WTC11 (cell line): ENCODE measurements at regions not wholly inside any gene's neighbourhood (a gene's known extent, or its start where the extent isn't known, plus 50 kb on each side); places are given as distances from the start of the nearest gene placed in this dataset.

Source experiments
- ATAC-seq: fragments of 200-7000 bp; cut with Tn5 transposase; 2 replicates; pipeline ENCODE4 v1.10.0; 2021; ENCODE audit warnings: mild to moderate bottlenecking, moderate library complexity
- CTCF ChIA-PET: fragments of 300-600 bp; sonication (Branson Sonifier 250); formaldehyde crosslinking; loops from one replicate; lab custom pipeline; 2021; ENCODE audit warnings: antibody characterized with exemption; lab: Charles Lee
- POLR2A ChIA-PET: fragments of 350-600 bp; sonication (Branson Sonifier 250); formaldehyde crosslinking; loops from one replicate; lab custom pipeline; 2021; ENCODE audit warnings: antibody characterized with exemption; lab: Charles Lee
- DNase-seq: peaks from one replicate; pipeline ENCODE4 v3.0.0; 2021; ENCODE audit warnings: low spot score
- H3K27ac Mint-ChIP-seq: 2 replicates; pipeline ENCODE4 v1.8.0; 2021; ENCODE audit warnings: mixed read lengths
- H3K27me3 Mint-ChIP-seq: 2 replicates; pipeline ENCODE4 v1.8.0; 2021; ENCODE audit warnings: low read depth, mild to moderate bottlenecking, moderate library complexity, mixed read lengths
- H3K36me3 Mint-ChIP-seq: 2 replicates; pipeline ENCODE4 v1.8.0; 2021; ENCODE audit warnings: mixed read lengths
- H3K4me1 Mint-ChIP-seq: 2 replicates; pipeline ENCODE4 v1.8.0; 2022; ENCODE audit warnings: mixed read lengths
- H3K4me3 Mint-ChIP-seq: 2 replicates; pipeline ENCODE4 v1.8.0; 2021; ENCODE audit warnings: mild to moderate bottlenecking, moderate library complexity, mixed read lengths
- H3K9me3 Mint-ChIP-seq: 2 replicates; pipeline ENCODE4 v1.8.0; 2021; ENCODE audit warnings: mixed read lengths
- CBFB ChIP-seq: sonication (generic); formaldehyde crosslinking; IDR thresholded peaks from 2 replicates; pipeline ENCODE4 v1.8.1; 2022; ENCODE audit warnings: mild to moderate bottlenecking, low read depth, missing genetic modification reagents
- CREM ChIP-seq: sonication (generic); formaldehyde crosslinking; IDR thresholded peaks from 2 replicates; pipeline ENCODE4 v1.8.1; 2022; ENCODE audit warnings: mild to moderate bottlenecking, missing genetic modification reagents, moderate library complexity
- ESRRA ChIP-seq: sonication (generic); formaldehyde crosslinking; IDR thresholded peaks from 2 replicates; pipeline ENCODE4 v1.8.1; 2022; ENCODE audit warnings: mild to moderate bottlenecking, missing genetic modification reagents, borderline replicate concordance
- FOXK1 ChIP-seq: sonication (generic); formaldehyde crosslinking; IDR thresholded peaks from 2 replicates; pipeline ENCODE4 v1.8.0; 2022; ENCODE audit warnings: mild to moderate bottlenecking, moderate library complexity, missing genetic modification reagents
- JAZF1 ChIP-seq: fragments of 250-450 bp; sonication (Bioruptor Pico); IDR thresholded peaks from 2 replicates; pipeline ENCODE4 v1.9.0; 2021; ENCODE audit warnings: moderate library complexity, mild to moderate bottlenecking, inconsistent platforms
- JUN ChIP-seq: sonication (generic); formaldehyde crosslinking; IDR thresholded peaks from 2 replicates; pipeline ENCODE4 v1.8.0; 2023; ENCODE audit warnings: mild to moderate bottlenecking, missing genetic modification reagents
- KAT7 ChIP-seq: sonication (generic); formaldehyde crosslinking; IDR thresholded peaks from 2 replicates; pipeline ENCODE4 v1.8.1; 2023; ENCODE audit warnings: missing genetic modification reagents, mild to moderate bottlenecking, borderline replicate concordance
- MXD4 ChIP-seq: fragments of 250-450 bp; sonication (Bioruptor Pico); IDR thresholded peaks from 2 replicates; pipeline ENCODE4 v1.8.0; 2021; ENCODE audit warnings: mild to moderate bottlenecking, moderate library complexity, borderline replicate concordance
- NFE2L1 ChIP-seq: sonication (generic); formaldehyde crosslinking; IDR thresholded peaks from 2 replicates; pipeline ENCODE4 v1.8.1; 2023; ENCODE audit warnings: missing genetic modification reagents
- NR2C2 ChIP-seq: sonication (generic); formaldehyde crosslinking; IDR thresholded peaks from 2 replicates; pipeline ENCODE4 v1.8.0; 2022; ENCODE audit warnings: mild to moderate bottlenecking, missing genetic modification reagents
- NR3C1 ChIP-seq: sonication (generic); formaldehyde crosslinking; conservative IDR thresholded peaks from 2 replicates; pipeline ENCODE4 v1.8.1; 2023; ENCODE audit warnings: low read depth, mild to moderate bottlenecking, missing genetic modification reagents
- OVOL2 ChIP-seq: fragments of 250-450 bp; sonication (Bioruptor Pico); IDR thresholded peaks from 2 replicates; pipeline ENCODE4 v1.9.0; 2021; ENCODE audit warnings: mild to moderate bottlenecking, borderline replicate concordance
- PRRX2 ChIP-seq: fragments of 250-450 bp; sonication (Bioruptor Pico); IDR thresholded peaks from 2 replicates; pipeline ENCODE4 v1.8.0; 2021; ENCODE audit warnings: mild to moderate bottlenecking
- SMAD4 ChIP-seq: sonication (generic); formaldehyde crosslinking; IDR thresholded peaks from 2 replicates; pipeline ENCODE4 v1.8.0; 2022; ENCODE audit warnings: mild to moderate bottlenecking, missing genetic modification reagents
- TEAD1 ChIP-seq: sonication (generic); formaldehyde crosslinking; IDR thresholded peaks from 2 replicates; pipeline ENCODE4 v1.8.0; 2022; ENCODE audit warnings: mild to moderate bottlenecking, missing genetic modification reagents
- ZBTB21 ChIP-seq: sonication (generic); formaldehyde crosslinking; IDR thresholded peaks from 2 replicates; pipeline ENCODE4 v1.8.1; 2023; ENCODE audit warnings: mild to moderate bottlenecking, missing genetic modification reagents, borderline replicate concordance
- ZNF219 ChIP-seq: sonication (generic); formaldehyde crosslinking; IDR thresholded peaks from 2 replicates; pipeline ENCODE4 v1.8.0; 2023; ENCODE audit warnings: missing genetic modification reagents, mild to moderate bottlenecking, borderline replicate concordance
- ZNF232 ChIP-seq: sonication (generic); formaldehyde crosslinking; IDR thresholded peaks from 2 replicates; pipeline ENCODE4 v1.8.0; 2022; ENCODE audit warnings: mild to moderate bottlenecking, missing genetic modification reagents
- ZNF317 ChIP-seq: sonication (generic); formaldehyde crosslinking; IDR thresholded peaks from 2 replicates; pipeline ENCODE4 v1.8.1; 2023; ENCODE audit warnings: low read depth, mild to moderate bottlenecking, moderate library complexity, missing genetic modification reagents, borderline replicate concordance
- ZNF416 ChIP-seq: fragments of 250-450 bp; sonication (Bioruptor Pico); IDR thresholded peaks from 2 replicates; pipeline ENCODE4 v1.9.0; 2021; ENCODE audit warnings: mild to moderate bottlenecking, inconsistent platforms
- ZNF671 ChIP-seq: fragments of 250-450 bp; sonication (Bioruptor Pico); IDR thresholded peaks from 2 replicates; pipeline ENCODE4 v1.8.0; 2021; ENCODE audit warnings: mild to moderate bottlenecking
- TF ChIP-seq, protein P1 (sequence below): fragments of 250-450 bp; sonication (Bioruptor Pico); IDR thresholded peaks from 2 replicates; pipeline ENCODE4 v1.9.0; 2021; ENCODE audit warnings: mild to moderate bottlenecking
- TF ChIP-seq, protein P2 (sequence below): fragments of 250-450 bp; sonication (Bioruptor Pico); IDR thresholded peaks from 2 replicates; pipeline ENCODE4 v1.9.0; 2021; ENCODE audit warnings: moderate library complexity, mild to moderate bottlenecking, inconsistent platforms, borderline replicate concordance
- TF ChIP-seq, protein P3 (sequence below): sonication (generic); formaldehyde crosslinking; IDR thresholded peaks from 2 replicates; pipeline ENCODE4 v1.8.0; 2022; ENCODE audit warnings: mild to moderate bottlenecking, missing genetic modification reagents
- TF ChIP-seq, protein P4 (sequence below): fragments of 250-450 bp; sonication (Bioruptor Pico); conservative IDR thresholded peaks from 2 replicates; pipeline ENCODE4 v1.9.0; 2021; ENCODE audit warnings: mild to moderate bottlenecking
- TF ChIP-seq, protein P5 (sequence below): sonication (generic); formaldehyde crosslinking; IDR thresholded peaks from 2 replicates; pipeline ENCODE4 v1.8.1; 2023; ENCODE audit warnings: mild to moderate bottlenecking, missing genetic modification reagents, moderate library complexity

DNA sequence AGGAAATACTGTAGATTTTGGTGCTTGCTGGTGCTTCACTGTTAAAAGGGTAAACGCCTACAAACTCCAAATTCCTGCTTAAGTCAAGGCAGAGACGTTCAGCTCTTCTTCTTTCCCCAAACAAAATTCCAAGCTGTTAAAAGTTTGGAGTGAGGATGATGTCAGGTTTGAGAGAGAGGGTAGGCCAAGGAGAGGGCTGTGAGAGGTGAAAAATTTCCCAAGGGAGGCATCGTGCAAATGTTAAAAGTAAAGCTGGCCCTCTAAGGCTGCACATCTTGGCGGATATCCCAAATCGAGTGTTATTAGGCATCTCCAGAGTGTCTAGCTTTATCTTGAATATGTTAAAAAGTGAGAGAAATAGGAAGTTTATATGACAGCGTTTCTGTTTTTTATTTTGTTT lies 651.8 kb downstream of the QKI start:
- POLR2A ChIA-PET: no interaction called here
- TF ChIP-seq, protein P1, sequence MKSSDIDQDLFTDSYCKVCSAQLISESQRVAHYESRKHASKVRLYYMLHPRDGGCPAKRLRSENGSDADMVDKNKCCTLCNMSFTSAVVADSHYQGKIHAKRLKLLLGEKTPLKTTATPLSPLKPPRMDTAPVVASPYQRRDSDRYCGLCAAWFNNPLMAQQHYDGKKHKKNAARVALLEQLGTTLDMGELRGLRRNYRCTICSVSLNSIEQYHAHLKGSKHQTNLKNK (CRISPR knock-in tag): no peak
- TF ChIP-seq JAZF1 (no peak), CREM (CRISPR knock-in tag) (no peak), ESRRA (no peak), NR3C1 (CRISPR knock-in tag) (no peak), CBFB (CRISPR knock-in tag) (no peak), MXD4 (CRISPR knock-in tag) (no peak), KAT7 (no peak), ZNF317 (CRISPR knock-in tag) (no peak)
- TF ChIP-seq, protein P2, sequence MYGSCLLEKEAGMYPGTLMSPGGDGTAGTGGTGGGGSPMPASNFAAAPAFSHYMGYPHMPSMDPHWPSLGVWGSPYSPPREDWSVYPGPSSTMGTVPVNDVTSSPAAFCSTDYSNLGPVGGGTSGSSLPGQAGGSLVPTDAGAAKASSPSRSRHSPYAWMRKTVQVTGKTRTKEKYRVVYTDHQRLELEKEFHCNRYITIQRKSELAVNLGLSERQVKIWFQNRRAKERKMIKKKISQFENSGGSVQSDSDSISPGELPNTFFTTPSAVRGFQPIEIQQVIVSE (CRISPR knock-in tag): no peak
- TF ChIP-seq, protein P3, sequence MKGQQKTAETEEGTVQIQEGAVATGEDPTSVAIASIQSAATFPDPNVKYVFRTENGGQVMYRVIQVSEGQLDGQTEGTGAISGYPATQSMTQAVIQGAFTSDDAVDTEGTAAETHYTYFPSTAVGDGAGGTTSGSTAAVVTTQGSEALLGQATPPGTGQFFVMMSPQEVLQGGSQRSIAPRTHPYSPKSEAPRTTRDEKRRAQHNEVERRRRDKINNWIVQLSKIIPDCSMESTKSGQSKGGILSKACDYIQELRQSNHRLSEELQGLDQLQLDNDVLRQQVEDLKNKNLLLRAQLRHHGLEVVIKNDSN (CRISPR knock-in tag): no peak
- TF ChIP-seq, protein P4, sequence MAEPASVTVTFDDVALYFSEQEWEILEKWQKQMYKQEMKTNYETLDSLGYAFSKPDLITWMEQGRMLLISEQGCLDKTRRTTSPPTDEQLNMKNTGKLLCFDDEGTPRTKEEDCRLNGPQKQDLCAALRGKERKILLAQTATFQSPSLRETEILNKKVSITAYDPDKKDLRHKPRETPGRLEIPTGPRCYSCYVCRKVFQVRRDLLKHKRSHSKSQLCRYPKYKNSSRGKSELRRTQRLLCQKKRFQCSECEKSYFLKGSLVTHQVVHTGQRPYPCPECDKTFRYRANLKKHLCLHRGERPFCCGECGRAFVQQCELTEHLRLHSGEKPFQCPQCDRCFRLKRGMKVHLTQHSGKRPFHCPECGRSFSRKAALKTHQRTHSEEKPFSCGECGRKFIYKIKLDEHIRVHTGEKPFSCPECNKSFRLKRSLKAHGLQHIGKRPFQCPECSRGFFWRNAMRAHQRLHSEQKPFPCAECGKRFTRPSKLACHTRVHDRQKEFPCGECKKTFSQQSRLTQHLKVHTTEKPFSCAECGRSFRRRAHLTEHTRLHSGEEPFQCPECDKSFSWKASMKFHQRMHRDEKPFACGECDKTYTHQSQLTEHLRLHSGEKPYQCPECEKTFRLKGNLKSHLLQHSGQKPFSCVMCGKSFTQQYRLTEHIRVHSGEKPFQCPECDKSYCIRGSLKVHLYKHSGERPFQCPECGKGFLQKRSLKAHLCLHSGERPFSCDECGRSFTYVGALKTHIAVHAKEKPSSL (CRISPR knock-in tag): no peak
- TF ChIP-seq, all 79 proteins: peak for 0
- Mint-ChIP-seq H3K27me3 (no peaks in the 10 kb centered on the region), H3K4me1 (no peaks in the 10 kb centered on the region), H3K4me3 (no peak overlapping the region), H3K9me3 (no peaks in the 10 kb centered on the region; the same call in 1 of the 2 replicates), H3K27ac (no peak overlapping the region), H3K36me3 (no peaks in the 10 kb centered on the region)
- DNase-seq (no peak), ATAC-seq (no peak)
- CTCF ChIA-PET: no interaction called here

DNA sequence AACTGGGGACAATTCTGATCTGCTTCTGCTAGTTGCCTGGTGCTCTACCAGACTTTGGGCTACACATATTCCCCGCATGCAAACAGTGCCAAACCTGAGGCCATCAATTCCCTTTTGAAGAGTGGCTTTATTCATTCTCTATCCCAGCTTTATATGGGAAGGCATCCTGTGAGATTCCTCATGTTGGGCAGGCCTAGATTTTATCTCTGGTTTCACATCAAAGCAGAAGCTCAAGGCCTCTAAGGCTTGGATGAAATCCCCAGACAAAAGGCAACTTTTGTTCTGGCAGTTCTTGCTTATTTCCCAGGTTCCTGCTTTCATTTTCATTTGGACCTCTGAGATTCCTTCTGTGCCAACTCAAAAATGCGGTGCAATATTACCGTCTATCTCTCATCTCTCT lies 648.8 kb downstream of the QKI start:
- Mint-ChIP-seq H3K36me3 (no peaks in the 10 kb centered on the region), H3K4me1 (no peaks in the 10 kb centered on the region), H3K27me3 (no peaks in the 10 kb centered on the region), H3K27ac (no peak overlapping the region), H3K4me3 (no peak overlapping the region), H3K9me3 (no peaks in the 10 kb centered on the region; the same call in 1 of the 2 replicates)
- ChIA-PET CTCF (no interaction called here), POLR2A (no interaction called here)
- TF ChIP-seq ZBTB21 (CRISPR knock-in tag): no peak
- TF ChIP-seq, protein P3 (CRISPR knock-in tag): no peak
- no peak for TF ChIP-seq NFE2L1
- no peak for TF ChIP-seq ZNF232
- no peak for TF ChIP-seq OVOL2 (CRISPR knock-in tag)
- no peak for TF ChIP-seq ZNF671 (CRISPR knock-in tag)
- TF ChIP-seq CREM (CRISPR knock-in tag): no peak
- no peak for TF ChIP-seq JUN (CRISPR knock-in tag)
- TF ChIP-seq PRRX2: no peak
- no peak for TF ChIP-seq ZNF416
- TF ChIP-seq, protein P5, sequence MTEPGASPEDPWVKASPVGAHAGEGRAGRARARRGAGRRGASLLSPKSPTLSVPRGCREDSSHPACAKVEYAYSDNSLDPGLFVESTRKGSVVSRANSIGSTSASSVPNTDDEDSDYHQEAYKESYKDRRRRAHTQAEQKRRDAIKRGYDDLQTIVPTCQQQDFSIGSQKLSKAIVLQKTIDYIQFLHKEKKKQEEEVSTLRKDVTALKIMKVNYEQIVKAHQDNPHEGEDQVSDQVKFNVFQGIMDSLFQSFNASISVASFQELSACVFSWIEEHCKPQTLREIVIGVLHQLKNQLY (CRISPR knock-in tag): no peak
- no peak for TF ChIP-seq SMAD4 (CRISPR knock-in tag)
- no peak for TF ChIP-seq FOXK1 (CRISPR knock-in tag)
- TF ChIP-seq TEAD1 (CRISPR knock-in tag): no peak
- no peak for TF ChIP-seq NR2C2 (CRISPR knock-in tag)
- TF ChIP-seq, protein P2 (CRISPR knock-in tag): no peak
- TF ChIP-seq ZNF219 (CRISPR knock-in tag): no peak
- DNase-seq (no peak), ATAC-seq (no peak)
